WTC11 (cell line): ENCODE measurements at regions not wholly inside any gene's neighbourhood (a gene's known extent, or its start where the extent isn't known, plus 50 kb on each side); places are given as distances from the start of the nearest gene placed in this dataset.

Experiments used
- NR2C2 ChIP-seq: sonication (generic); formaldehyde crosslinking; IDR thresholded peaks from 2 replicates; pipeline ENCODE4 v1.8.0; 2022; ENCODE audit warnings: mild to moderate bottlenecking, missing genetic modification reagents
- RELA ChIP-seq: sonication (generic); formaldehyde crosslinking; IDR thresholded peaks from 2 replicates; pipeline ENCODE4 v1.8.1; 2022; ENCODE audit warnings: missing genetic modification reagents, mild to moderate bottlenecking, borderline replicate concordance
- TF ChIP-seq, protein P1 (sequence below): fragments of 200-600 bp; IDR thresholded peaks from 2 replicates; pipeline ENCODE4 v1.8.0; 2022; ENCODE audit warnings: antibody characterized with exemption
- TF ChIP-seq, protein P2 (sequence below): sonication (generic); formaldehyde crosslinking; IDR thresholded peaks from 2 replicates; pipeline ENCODE4 v1.8.0; 2023; ENCODE audit warnings: missing genetic modification reagents

DNA sequence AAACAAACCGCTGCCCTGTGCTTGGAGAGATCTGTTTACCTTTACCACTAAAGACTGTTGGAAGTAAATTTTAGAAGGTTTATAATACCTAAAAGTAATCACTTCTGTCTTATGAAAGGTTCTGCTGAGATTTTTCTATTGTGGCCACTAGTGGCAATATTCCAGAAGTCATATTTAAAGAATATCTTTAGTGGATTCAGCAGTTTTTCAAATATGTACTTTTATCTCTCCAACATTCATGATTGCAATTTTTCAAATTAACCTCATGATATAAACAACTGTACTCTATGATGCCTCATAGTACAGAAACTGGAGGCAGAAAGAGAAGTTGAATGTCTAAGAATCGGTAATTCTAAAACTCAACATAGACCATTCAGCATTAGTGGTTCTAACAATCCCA, 53.2 kb upstream of the USPL1 start:
- TF ChIP-seq RELA (CRISPR knock-in tag) (no peak), NR2C2 (CRISPR knock-in tag) (no peak)
- TF ChIP-seq, protein P1, sequence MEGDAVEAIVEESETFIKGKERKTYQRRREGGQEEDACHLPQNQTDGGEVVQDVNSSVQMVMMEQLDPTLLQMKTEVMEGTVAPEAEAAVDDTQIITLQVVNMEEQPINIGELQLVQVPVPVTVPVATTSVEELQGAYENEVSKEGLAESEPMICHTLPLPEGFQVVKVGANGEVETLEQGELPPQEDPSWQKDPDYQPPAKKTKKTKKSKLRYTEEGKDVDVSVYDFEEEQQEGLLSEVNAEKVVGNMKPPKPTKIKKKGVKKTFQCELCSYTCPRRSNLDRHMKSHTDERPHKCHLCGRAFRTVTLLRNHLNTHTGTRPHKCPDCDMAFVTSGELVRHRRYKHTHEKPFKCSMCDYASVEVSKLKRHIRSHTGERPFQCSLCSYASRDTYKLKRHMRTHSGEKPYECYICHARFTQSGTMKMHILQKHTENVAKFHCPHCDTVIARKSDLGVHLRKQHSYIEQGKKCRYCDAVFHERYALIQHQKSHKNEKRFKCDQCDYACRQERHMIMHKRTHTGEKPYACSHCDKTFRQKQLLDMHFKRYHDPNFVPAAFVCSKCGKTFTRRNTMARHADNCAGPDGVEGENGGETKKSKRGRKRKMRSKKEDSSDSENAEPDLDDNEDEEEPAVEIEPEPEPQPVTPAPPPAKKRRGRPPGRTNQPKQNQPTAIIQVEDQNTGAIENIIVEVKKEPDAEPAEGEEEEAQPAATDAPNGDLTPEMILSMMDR = no peak
- TF ChIP-seq, protein P2, sequence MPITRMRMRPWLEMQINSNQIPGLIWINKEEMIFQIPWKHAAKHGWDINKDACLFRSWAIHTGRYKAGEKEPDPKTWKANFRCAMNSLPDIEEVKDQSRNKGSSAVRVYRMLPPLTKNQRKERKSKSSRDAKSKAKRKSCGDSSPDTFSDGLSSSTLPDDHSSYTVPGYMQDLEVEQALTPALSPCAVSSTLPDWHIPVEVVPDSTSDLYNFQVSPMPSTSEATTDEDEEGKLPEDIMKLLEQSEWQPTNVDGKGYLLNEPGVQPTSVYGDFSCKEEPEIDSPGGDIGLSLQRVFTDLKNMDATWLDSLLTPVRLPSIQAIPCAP = no peak
